ENCODE measurements at regions not wholly inside any gene's neighbourhood (a gene's known extent, or its start where the extent isn't known, plus 50 kb on each side); places are given as distances from the start of the nearest gene placed in this dataset.

DNA sequence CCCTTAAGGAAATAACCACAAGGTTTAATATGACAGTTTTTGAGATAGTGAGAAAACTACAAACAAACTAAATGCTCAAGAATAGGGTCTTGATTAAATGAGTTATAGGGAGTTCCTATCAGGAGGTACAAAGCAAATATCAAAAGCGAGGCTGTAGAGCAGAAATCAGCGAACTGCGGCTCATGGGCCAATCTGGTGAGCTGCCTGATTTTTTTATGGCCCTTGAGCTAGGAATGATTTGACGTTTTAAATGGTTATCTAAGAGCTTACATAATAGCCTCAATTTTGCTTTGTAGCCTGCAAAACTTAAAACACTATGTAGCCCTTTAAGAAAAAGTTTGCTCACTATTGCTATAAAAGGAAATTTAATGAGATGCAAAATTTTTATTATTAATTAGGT lies 62.2 kb downstream of the XCL2 start:
- DNase-seq (ENCODE audit: low read depth) = no peak
- in situ Hi-C loops (cut with HindIII; ENCODE audit: low sequenced_read_pairs) = no loop called here
- H3K4me3 ChIP-seq (ENCODE audit: low read depth, low read length) = no peak overlapping the region
- TF ChIP-seq, protein P1, sequence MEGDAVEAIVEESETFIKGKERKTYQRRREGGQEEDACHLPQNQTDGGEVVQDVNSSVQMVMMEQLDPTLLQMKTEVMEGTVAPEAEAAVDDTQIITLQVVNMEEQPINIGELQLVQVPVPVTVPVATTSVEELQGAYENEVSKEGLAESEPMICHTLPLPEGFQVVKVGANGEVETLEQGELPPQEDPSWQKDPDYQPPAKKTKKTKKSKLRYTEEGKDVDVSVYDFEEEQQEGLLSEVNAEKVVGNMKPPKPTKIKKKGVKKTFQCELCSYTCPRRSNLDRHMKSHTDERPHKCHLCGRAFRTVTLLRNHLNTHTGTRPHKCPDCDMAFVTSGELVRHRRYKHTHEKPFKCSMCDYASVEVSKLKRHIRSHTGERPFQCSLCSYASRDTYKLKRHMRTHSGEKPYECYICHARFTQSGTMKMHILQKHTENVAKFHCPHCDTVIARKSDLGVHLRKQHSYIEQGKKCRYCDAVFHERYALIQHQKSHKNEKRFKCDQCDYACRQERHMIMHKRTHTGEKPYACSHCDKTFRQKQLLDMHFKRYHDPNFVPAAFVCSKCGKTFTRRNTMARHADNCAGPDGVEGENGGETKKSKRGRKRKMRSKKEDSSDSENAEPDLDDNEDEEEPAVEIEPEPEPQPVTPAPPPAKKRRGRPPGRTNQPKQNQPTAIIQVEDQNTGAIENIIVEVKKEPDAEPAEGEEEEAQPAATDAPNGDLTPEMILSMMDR (IDR thresholded peaks at IDR 0.05; ENCODE audit: low read depth, low read length, missing control alignments) = no peak

DNA sequence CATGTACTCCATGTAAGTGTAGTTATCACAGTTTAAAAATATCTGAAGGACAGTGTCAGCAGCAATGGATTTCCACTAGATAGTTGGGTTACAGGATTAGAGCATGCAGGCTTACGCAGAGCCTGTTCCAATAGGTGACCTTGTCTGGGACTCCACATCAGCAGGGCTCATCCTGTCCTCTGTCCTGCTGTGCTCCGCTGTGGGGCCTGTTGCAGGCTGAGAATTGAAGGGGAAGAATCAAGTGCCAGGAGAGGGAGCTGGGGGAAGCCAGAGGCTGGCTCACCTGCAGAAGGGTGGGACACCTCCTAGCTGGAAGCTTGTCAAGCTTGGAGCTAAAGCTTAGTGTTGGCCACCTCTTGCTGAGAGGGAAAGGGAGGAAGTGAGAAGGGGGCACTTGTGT lies 62.8 kb downstream of the XCL2 start:
- no peak for DNase-seq (ENCODE audit: low read depth)
- H3K4me3 ChIP-seq (ENCODE audit: low read depth, low read length) = no peak overlapping the region
- TF ChIP-seq, protein P1 (IDR thresholded peaks at IDR 0.05; ENCODE audit: low read depth, low read length, missing control alignments) = no peak
- in situ Hi-C loops (cut with HindIII; ENCODE audit: low sequenced_read_pairs) = no loop called here

DNA sequence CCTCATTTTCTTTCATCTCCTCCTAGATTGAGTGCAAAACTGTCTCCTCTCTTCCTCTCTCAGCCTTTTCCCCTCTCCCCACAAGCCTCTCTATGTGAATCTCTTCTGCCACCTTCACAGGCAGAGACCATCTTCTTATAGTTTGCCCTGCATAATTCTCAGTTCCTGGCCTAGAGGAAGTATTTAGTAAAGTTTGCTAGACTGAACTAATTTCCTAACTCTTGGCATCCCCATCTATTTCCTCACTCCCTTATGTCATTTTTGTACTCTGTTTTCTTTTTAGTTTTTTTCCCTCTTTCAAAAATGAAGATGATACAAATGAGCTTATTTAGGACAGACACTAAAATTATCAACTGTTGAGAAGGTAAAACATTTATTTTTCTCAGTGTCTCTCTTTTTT lies 66.0 kb downstream of the XCL2 start:
- in situ Hi-C loops (cut with HindIII; ENCODE audit: low sequenced_read_pairs) = no loop called here
- TF ChIP-seq, protein P1 (IDR thresholded peaks at IDR 0.05; ENCODE audit: low read depth, low read length, missing control alignments) = no peak
- no peak for DNase-seq (ENCODE audit: low read depth)
- no peak overlapping the region for H3K4me3 ChIP-seq (ENCODE audit: low read depth, low read length)

DNA sequence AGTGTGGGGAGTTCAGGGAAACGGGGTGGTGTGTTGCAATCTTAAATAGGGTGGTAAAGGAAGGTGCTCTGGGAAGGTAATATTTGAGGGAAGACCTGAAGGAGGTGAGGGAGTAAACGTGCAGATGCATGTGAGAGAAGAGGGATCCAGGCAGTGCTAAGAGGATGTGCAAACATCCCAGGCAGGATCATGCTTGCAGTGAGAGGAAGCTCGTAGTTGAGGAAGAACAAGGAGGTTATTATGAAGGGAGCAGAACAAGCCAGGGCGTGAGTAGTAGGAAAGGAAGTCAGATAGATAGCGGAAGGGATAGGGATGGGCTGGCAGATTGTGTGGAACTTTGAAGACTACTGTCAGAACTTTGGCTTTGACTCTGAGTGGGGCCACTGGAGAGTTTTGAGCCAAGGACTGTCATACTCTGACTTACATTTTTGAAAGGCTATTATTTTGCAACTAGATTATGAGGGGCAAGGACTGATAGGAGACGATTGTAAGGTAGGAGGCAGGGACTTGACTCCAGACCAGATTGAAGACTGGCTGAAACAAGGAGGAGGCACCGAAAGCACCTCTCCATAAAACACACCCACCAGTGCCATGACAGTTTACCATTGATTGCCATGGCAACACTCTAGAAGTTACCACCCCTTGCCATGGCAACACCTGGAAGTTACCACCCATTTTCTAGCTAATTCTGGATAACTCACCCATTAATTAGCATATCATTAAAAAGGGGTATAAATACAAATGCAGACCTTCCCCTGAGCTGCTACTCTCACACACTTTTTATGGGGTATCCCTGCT lies 67.0 kb downstream of the XCL2 start:
- H3K4me3 ChIP-seq (ENCODE audit: low read depth, low read length) = no peak overlapping the region
- in situ Hi-C loops (cut with HindIII; ENCODE audit: low sequenced_read_pairs) = no loop called here
- no peak for DNase-seq (ENCODE audit: low read depth)
- TF ChIP-seq, protein P1 (IDR thresholded peaks at IDR 0.05; ENCODE audit: low read depth, low read length, missing control alignments) = no peak

DNA sequence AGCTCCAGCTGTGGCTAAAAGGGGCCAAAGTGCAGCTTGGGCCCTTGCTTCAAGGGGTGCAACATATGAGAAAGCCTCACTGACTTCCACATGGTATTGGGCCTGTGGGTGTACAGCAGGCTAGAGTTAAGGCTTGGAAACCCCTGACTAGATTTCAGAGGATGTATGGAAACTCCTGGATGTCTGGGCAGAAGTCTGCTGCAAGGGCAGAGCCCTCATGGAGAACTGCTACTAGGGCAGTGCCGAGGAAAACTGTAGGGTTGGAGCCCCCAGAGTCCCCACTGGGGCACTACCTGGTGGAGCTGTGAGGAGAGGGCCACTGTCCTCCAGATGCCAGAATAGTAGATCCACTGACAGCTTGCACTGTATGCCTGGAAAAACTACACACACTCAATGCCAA lies 69.5 kb downstream of the XCL2 start:
- no peak overlapping the region for H3K4me3 ChIP-seq (ENCODE audit: low read depth, low read length)
- no peak for DNase-seq (ENCODE audit: low read depth)
- TF ChIP-seq, protein P1 (IDR thresholded peaks at IDR 0.05; ENCODE audit: low read depth, low read length, missing control alignments) = no peak
- in situ Hi-C loops (cut with HindIII; ENCODE audit: low sequenced_read_pairs) = no loop called here

DNA sequence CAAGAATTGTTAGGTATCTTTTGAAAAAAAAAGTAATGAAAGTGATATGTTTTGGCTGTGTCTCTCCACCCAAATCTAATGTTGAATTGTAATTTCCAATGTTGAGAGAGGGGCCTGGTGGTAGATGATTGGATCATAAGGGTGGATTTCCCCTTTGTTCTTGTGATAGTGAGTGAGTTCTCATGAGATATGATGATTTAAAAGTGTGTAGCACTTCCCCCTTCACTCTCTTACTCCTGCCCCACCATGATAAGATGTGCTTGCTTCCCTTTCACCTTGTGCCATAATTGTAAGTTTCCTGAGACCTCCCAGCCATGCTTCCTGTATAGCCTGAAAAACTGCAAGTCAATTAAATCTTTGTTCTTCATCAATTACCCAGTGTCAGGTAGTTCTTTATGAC lies 70.7 kb downstream of the XCL2 start:
- in situ Hi-C loops (cut with HindIII; ENCODE audit: low sequenced_read_pairs) = no loop called here
- no peak for DNase-seq (ENCODE audit: low read depth)
- TF ChIP-seq, protein P1 (IDR thresholded peaks at IDR 0.05; ENCODE audit: low read depth, low read length, missing control alignments) = no peak
- H3K4me3 ChIP-seq (ENCODE audit: low read depth, low read length) = no peak overlapping the region

All from astrocyte of the cerebellum (primary cell).